ENCODE measurements at regions not wholly inside any gene's neighbourhood (a gene's known extent, or its start where the extent isn't known, plus 50 kb on each side); places are given as distances from the start of the nearest gene placed in this dataset.

GRCh38 chr3:165444745-165445144 is 248.6 kb upstream of the SLITRK3 start:
- TF ChIP-seq CTCF (IDR thresholded peaks at IDR 0.05) (no peak), POLR2A (IDR thresholded peaks at IDR 0.05) (no peak)

All from lower leg skin (tissue), 3 donors.